ENCODE measurements at regions not wholly inside any gene's neighbourhood (a gene's known extent, or its start where the extent isn't known, plus 50 kb on each side); places are given as distances from the start of the nearest gene placed in this dataset.
"Not testable (repeated sequence)": the region's sequence is repeated elsewhere in the genome, so short reads cannot be mapped to it uniquely, and the experiment has no call there.

- no peak for DNase-seq (ENCODE audit: low read depth in 4 of 4, low spot score in 3 of 4)
These were observed 68.3 kb downstream of the DYRK2 start for GRCh38 chr12:67716817-67717216.

DNA sequence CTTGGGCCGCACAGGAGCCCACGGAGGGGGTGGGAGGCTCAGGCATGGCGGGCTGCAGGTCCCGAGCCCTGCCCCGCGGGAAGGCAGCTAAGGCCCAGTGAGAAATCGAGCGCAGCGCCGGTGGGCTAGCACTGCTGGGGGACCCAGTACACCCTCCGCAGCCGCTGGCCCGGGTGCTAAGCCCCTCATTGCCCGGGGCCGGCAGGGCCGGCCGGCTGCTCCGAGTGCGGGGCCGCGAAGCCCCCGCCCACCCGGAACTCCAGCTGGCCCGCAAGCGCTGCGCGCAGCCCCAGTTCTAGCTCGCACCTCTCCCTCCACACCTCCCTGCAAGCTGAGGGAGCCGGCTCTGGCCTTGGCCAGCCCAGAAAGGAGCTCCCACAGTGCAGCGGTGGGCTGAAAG, 70.8 kb downstream of the DYRK2 start:
- not testable (repeated sequence) for DNase-seq (ENCODE audit: low read depth in 4 of 4, low spot score in 3 of 4)

DNA sequence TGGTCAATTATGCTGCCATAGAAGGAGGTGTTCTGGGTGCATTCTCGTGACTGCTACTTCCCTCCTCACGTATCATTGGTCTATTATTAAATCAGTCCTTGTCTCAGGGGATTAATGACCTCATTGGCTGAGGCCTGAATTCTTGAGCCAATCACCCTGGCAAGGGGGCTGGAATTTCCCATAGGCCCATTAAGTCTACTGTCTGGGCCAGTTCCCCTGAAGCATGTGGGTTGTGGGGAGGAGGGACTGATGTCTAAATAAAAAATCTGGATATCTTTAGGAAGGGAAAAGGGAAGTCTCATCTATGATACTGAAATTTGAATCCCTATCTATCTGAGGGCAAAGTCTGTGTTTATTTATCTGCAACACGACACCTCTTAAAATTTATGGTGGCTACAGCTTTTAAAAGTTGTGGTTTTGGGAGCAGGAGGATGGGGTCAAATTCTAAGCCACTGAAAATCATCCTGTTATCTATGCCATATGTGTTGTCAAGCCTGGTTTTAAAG, 71.9 kb downstream of the DYRK2 start:
- no peak for DNase-seq (ENCODE audit: low read depth in 4 of 4, low spot score in 3 of 4)

GRCh38 chr12:67721248-67721647, 72.7 kb downstream of the DYRK2 start:
- DNase-seq (ENCODE audit: low read depth in 4 of 4, low spot score in 3 of 4), result no peak

DNA sequence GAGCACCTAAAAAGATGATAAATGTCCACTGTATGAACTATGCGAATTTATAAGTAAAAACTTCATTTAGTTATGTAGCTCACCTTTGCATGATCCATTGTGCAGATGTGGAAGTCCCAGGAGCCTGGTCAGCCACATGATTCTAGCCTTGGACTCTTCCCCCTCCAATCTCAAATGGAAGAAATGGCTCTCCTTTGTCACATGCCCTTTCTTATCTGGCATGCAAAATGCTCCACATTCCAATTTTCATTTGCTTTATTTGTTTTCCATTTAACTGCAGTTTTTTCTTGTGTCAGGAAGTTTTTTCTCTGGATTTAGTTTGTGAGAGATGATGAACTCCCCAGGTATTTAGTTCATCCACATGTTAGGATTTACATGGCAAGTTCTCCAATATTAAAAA, 73.8 kb downstream of the DYRK2 start:
- DNase-seq (ENCODE audit: low read depth in 4 of 4, low spot score in 3 of 4), result no peak

- DNase-seq (ENCODE audit: low read depth in 4 of 4, low spot score in 3 of 4), result no peak
These were observed 78.3 kb downstream of the DYRK2 start for GRCh38 chr12:67726868-67727267.

GRCh38 chr12:67727702-67728666, 79.4 kb downstream of the DYRK2 start:
- no peak for DNase-seq (ENCODE audit: low read depth in 4 of 4, low spot score in 3 of 4)

DNA sequence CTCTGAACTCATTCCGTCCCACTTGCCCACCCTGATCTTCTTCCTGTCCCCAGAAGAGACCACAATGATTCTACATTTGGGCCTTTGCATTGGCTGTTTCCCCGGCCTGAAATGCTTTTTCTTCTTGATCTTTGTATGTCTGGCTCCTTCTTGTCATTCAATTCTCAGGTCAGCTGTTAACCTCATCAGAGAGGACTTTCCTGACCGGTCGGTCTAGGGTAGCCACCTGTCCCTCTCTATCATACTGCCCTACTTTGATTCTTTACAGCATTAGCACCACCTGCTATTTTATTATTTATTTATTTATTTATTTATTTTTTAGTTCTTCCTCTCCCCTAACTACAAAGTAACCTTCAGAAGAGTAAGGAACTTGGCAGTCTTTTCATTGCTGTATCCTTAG, 84.3 kb downstream of the DYRK2 start:
- no peak for DNase-seq (ENCODE audit: low read depth in 4 of 4, low spot score in 3 of 4)

GRCh38 chr12:67735868-67736267, 87.3 kb downstream of the DYRK2 start:
- no peak for DNase-seq (ENCODE audit: low read depth in 4 of 4, low spot score in 3 of 4)

DNA sequence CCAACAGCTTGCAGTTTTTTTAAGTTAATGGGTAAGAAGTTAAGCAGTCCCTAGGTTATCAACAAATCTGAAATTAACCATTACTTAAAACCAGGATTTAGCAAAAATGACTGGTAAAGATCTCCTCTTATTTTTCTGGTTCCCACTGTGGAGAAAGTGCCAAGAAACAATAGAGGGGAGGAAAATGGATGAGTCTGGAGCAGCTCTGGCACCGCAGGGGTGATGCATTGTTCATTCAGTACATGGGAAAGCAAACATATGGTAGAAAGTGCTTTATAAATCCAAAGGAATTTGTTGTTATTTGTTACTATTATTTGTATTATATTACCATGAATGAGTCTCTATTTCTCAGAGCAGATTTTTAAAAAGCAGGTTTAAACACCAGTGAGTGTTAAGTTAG, 92.2 kb downstream of the DYRK2 start:
- no peak for DNase-seq (ENCODE audit: low read depth in 4 of 4, low spot score in 3 of 4)

- no peak for DNase-seq (ENCODE audit: low read depth in 4 of 4, low spot score in 3 of 4)
These were observed 92.7 kb downstream of the DYRK2 start for GRCh38 chr12:67741270-67741669.

- no peak for DNase-seq (ENCODE audit: low read depth in 4 of 4, low spot score in 3 of 4)
These were observed 93.9 kb downstream of the DYRK2 start for GRCh38 chr12:67742461-67742860.

DNA sequence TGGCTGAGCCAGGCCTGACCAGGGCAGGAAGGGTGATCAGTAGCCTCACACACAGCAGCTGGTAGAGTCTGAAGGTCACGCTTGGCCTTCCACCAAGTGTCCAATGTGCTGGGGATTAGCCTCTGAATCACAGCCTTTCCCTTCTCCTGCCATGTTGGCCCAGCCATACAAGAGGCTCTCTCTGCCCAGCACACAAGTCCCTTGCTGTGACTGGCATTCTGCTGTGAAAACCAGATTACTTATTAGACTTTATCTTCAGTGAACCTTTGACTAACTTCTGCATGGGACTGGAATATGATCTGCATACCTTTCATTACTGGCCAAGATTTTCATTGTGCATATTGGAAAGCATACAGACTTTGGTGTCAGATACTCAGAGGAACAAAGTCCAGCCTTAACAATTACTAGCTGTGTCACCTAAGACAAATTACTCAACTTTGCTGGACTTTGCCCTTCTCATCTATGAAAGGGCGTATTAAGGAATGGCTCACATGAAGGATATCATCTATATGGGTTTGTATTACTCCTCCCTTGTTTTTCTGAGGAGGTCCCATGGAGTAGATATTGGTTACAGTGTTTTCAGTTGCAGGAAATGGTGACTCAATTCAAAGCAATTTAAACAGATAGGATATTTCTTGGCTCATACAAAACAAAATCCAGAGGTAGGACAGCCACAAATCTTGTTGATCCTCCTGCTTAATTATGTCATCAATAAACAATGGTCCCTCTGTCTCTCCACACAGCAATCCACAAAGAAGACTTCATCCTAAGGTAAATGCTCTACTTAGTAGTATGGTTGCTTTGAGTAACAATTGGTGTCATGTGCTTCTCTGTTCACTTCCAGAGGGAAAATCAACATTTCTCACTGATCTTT, 99.6 kb downstream of the DYRK2 start:
- no peak for DNase-seq (ENCODE audit: low read depth in 4 of 4, low spot score in 3 of 4)

- no peak for DNase-seq (ENCODE audit: low read depth in 4 of 4, low spot score in 3 of 4)
These were observed 100.1 kb downstream of the DYRK2 start for GRCh38 chr12:67748743-67749040.

DNA sequence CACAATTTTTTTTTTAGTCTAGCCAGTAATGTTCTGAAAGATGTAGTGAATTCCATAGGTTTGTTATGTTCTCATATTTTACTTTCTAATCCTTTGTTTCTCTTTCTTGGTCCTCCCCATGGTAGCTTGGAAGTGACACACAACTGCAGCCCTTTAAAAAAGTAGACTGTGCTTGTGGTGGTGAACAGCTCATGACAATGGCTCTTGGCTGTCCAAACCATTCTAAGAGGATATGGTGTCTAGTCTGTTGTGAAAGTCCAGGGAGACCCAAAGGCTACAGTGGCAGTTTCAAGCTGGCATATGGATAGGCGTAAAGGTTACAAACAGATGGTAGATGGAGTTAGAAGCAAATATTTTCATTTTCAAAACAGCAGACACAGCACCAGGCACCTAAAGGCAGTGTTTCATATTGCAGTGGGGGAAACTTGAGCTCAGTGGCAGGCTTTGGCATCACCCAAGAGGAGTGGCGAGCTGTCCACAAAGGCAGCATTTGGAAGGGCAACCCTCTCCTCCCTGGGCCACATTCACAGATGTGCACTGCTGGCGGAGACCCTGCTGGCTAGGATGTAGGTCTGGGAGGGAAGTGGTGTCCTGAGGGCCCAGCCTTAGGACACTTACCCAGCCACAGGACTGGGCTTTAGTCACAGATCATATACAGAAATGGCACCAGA, 102.1 kb downstream of the DYRK2 start:
- no peak for DNase-seq (ENCODE audit: low read depth in 4 of 4, low spot score in 3 of 4)

DNA sequence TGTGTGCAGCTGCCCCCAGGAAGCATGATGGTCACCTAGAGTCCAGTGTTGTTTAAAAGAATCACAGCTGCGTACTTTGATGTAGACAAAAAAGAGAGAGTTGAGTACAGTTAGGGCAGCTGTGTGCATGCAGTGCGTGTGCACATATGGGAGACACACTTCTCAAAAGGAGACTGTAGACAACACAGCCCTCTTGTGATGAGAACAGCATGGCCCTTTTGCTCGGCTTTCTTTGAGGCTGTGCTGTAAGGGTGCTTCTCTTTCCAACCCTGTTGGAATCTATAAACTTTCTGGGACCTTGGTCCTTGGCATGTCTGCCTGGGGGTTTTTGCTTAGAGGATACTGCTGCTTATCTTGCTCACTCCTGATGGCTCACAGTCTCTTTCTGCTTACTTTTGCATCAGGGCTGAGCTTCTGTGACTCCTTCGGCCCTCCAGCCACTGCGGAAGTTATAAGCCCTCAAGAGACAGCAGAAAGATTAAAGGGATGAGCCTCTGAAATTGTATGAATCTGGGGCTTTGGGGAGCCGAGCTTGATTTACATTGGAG, 102.9 kb downstream of the DYRK2 start:
- DNase-seq (ENCODE audit: low read depth in 4 of 4, low spot score in 3 of 4), result no peak

DNA sequence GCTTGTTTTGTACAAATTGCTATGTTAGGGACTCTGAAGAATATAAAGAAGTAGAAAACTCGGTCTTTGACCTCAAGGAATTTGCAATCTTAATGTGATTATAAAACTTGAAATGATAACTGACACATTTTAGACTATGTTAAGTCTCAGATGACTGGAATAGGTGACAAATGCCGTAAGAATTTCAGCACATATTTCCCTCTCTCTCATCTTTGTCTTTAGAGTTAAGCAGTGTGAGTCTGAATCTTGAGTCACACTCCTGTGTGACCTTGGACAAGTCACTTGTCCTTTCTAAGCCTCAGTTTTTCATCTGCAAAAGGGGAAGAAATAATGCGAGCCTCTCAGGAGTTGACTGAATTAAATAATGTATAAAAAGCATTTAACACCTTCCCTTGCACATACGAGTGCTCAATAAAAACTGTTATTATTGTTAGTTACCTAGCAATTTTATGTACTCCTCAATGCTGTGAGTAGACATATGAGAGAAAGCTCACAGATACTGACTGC, 103.7 kb downstream of the DYRK2 start:
- DNase-seq (ENCODE audit: low read depth in 4 of 4, low spot score in 3 of 4), result no peak

DNA sequence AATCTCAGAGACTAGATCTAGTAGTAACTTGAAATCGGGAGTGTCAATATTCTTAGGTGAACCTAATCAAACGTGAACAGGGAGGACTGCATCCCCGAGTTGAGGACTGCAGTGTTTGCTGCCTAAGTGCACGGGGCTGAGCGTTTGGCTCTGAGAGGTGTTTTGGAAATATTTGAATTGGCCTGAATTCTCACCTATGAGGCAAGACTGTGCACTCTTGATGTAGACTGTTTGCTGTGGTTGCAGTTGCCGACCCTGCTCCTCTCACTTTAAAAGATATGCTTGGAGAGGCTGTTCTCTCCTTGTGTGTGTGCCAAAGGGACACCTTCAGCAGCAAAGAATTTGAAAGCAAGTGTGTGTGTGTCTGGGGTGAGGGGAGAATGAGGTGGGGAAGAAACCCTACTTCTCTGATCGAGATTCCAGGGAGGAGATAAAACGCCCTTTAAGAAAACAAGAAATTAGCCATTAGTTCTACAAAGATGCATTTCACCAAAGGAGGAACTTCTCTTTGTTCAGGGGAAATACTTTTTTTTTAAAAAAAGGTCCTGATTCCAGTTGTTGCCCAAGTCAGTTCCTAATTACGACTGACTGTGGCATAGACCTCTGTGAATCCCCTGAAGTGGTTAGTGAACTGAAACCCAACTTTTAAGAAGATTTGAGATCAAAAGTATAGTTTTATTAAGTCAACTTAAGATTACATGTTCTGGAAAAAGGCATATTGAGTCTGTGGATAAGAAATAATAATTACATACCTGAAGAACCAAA, 106.6 kb downstream of the DYRK2 start:
- DNase-seq (ENCODE audit: low read depth in 4 of 4, low spot score in 3 of 4), result no peak

DNA sequence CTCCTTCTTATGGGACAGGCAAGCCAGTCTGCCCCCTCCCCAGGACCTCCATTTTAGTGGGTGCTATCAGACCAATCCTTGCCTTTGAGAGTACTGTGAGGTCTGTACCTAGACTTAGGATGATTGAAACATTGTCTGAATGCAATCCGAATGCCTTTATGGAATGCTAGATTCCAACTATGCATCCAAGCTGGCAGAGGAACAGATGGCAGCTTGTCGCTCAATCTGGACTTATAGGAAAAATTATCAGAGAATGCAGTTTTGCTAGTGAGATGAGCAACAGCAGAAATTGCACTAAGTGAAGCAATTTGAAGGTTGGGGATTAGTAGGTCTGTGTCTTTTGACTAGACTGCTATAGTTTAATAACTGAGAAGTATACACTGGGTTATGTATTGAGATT, 109.1 kb downstream of the DYRK2 start:
- DNase-seq (ENCODE audit: low read depth in 4 of 4, low spot score in 3 of 4), result no peak

DNA sequence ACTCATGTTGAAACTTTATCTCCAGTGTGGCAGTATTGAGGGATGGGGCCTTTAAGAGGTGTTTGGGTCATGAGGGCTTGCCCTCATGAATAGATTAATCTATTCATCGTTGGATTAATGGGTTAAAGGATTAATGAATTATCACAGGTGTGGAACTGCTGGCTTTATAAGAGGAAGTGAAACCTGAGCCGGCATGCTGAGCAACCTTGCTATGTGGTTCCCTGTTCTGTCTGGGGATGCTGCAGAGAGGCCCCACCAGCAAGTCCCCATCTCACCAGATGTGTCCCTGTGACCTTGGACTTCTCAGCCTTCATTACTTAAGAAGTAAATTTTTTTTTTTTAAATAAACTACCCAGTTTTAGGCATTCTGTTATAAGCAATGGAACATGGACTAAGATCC, 109.6 kb downstream of the DYRK2 start:
- DNase-seq (ENCODE audit: low read depth in 4 of 4, low spot score in 3 of 4), result no peak

Data from right renal pelvis (tissue), 4 donors.